Ramos (cell line): ENCODE measurements at regions not wholly inside any gene's neighbourhood (a gene's known extent, or its start where the extent isn't known, plus 50 kb on each side); places are given as distances from the start of the nearest gene placed in this dataset.
"Not testable (repeated sequence)": the region's sequence is repeated elsewhere in the genome, so short reads cannot be mapped to it uniquely, and the experiment has no call there.

Source experiments
- in situ Hi-C: fragments of 300-500 bp; cut with MboI; formaldehyde crosslinking; loops from one replicate; pipeline ENCODE4 v1.14.3; 2022; ENCODE audit warnings: low sequenced_read_pairs; ENCODE audit not compliant: unreplicated experiment

DNA sequence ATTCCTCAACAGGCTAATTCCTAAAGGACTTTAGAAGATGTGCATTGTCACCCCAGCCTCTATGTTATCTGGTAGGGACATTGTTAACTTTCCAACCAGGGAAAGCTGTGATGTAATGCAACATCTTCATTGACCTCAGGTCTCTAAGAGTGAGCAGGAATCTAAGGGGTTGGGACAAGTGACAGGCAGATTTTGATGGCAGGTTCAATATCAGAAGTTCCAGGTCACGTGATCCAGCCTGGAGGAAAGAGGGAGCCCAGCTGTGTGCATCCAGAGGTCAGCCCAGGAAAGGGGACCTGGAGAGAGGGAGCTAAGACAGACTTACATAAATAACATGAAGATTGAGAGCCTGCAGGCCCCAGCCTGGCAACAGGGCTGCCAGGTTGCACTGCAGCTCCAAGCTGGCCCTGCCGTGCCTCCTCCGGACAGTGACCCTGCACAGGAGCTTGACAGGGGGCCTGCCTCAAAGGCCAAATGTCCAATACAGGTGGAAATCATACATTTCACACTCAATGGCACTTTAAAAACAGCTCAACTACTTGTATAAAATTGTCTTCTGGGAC, 262.2 kb upstream of the MGAT5 start:
- in situ Hi-C loops: no loop called here

DNA sequence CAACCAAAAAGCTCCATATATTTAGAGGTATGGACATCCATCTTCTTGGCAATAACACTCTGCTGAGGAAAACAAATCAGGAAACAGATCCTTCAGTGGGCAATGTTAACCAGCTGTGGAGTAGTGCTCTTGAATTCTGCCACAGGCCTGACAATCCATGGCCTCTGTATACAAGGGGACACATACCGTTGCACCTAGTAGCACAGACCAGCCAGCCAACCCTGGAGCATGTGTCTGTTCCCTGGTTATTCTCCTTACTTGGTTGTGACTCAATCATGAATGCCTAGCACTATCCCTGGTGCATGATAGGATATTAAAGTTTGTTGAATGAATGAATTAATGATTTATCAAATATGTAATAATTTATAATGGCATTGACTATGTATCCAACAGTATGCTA, 261.4 kb upstream of the MGAT5 start:
- in situ Hi-C loops: no loop called here

DNA sequence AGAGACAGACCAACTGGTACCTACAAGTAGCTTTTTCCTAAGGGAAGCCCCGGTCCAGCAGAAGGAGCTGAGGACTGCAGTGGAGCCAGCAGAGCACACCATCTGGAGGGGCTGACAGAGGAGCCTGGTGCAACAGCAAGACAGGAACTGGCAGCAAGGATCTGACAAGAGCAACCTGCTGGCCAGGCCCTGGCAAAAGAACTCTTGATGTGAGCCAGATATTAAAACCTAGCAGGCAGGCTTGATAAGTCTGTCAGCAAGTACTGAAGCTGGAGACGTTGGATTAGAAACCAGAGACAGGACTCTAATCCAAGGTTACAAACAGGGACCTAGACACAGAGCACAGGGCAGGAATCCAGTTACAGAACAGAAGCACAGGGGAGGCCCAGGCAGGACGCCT, 260.7 kb upstream of the MGAT5 start:
- in situ Hi-C loops: no loop called here

DNA sequence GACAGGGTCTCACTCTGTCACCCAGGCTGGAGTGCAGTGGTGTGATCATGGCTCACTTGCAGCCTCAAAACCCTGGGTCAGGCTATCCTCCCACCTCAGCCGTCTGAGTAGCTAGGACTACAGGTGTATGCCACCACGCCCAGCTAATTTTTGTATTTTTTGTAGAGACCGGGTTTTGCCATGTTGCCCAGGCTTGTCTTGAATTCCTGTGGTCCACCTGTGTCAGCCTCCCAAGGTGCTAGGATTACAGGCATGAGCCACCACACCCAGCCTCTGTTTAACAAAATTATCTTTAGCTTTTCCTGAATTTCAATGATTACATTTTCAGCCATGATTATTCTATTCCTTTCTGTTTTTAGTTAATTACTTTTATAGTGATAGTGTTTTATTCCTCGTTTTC, 255.1 kb upstream of the MGAT5 start:
- in situ Hi-C loops: not testable (repeated sequence)

DNA sequence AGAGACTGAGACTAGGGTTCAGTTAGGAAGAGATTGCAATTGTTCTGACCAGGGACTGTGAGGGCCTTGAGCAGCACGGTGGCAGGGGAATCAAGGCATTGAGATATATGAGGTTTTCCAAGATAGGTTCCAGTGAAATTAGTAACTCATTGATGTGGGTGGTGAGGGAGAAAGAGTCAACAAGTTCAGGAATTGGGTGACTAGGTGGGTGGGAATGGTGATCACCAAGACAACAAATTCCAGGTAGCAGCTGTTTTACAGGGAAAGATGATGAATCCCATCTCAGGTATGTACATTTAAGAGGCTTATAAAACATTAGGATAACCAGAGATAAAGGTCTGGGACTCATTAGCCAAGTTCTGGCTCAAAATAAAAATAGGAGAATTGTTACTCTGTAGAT, 251.5 kb upstream of the MGAT5 start:
- in situ Hi-C loops: no loop called here

DNA sequence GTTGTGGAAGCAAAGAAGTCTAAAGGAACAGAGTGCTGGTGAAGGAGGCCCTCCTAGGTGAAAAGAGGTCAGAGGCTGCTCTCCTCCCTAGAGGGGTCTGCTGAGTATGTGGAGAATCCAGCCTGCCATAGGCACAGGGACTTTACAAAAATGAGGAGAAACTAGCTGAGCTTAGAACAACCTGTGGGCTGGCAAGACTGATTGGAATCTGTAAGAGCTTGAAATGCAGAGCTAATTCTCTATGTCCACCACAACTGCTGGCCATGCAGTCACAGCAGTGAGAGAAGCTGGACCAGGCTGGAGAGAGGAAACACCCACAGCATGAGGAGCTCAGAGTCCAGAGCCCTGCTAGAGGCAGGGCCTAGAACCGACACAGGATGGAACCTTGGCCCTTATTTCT, 251.0 kb upstream of the MGAT5 start:
- in situ Hi-C loops: no loop called here

DNA sequence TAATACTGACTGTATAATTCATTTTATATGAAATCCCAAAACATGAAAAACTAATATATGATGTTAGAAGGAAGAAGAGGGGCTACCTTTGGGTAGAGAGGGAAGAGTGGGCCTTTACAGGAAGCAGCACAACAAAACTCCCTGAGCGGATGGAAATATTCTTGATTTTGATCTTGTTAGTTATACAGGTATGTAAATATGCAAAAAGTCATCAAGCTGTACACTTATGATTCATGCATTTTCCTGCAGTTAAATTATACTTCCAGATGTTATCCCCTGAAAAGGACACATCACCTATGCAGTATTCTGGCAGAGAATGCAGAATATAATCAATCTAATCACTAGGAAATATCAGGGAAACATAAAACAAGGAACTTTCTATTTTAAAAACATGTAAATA, 249.4 kb upstream of the MGAT5 start:
- in situ Hi-C loops: no loop called here

DNA sequence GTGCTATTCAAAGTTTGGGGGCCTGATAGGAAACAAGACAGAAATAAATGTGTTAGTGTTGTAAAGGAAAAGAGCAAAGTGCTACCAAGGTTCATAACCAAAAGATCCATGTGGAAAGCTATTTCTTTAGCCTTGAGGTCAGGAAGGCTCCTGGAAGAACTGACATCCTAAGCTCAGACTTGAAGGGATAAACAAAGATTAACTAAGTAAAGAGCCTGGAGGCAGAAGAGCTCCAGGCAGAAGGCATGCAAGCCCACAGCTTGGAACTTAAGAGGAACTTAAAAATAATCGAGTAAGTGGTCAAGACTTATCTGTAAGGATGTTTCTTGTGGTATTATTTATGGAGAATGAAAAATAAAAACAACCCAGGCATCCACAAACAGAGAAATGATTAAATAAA, 245.0 kb upstream of the MGAT5 start:
- in situ Hi-C loops: no loop called here

DNA sequence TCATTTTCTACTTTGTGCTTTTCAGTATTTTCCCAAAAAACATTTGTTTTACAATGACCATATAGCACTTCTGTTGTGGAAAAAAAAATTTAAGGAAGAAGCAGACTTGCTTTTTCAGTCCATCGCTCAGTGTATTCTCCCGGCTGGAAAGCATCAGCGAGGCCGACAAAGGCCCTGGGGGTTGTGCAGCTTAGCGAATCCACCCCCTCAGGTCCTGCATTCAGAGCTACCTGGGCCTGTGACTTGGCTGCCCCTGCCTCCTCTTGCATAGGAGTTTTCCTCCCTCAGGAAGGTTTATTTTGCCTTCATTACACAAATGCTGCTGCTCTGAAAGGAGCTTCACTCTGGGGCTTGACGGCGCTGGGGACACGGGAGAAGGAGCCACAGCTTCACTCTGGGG, 244.4 kb upstream of the MGAT5 start:
- in situ Hi-C loops: no loop called here

DNA sequence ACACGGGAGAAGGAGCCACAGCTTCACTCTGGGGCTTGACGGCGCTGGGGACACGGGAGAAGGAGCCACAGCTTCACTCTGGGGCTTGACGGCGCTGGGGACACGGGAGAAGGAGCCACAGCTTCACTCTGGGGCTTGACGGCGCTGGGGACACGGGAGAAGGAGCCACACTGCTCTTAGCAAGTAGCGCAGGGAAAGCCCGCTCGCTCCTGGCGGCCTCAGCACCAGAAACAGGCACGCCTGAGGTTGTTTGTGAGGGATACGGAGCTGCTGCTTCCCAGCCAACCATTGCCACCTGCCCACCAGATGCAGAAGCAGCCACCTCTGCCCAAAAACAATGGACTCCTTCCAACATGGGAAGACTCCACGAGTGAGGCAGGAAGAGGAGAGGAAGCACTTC, 244.0 kb upstream of the MGAT5 start:
- in situ Hi-C loops: not testable (repeated sequence)

DNA sequence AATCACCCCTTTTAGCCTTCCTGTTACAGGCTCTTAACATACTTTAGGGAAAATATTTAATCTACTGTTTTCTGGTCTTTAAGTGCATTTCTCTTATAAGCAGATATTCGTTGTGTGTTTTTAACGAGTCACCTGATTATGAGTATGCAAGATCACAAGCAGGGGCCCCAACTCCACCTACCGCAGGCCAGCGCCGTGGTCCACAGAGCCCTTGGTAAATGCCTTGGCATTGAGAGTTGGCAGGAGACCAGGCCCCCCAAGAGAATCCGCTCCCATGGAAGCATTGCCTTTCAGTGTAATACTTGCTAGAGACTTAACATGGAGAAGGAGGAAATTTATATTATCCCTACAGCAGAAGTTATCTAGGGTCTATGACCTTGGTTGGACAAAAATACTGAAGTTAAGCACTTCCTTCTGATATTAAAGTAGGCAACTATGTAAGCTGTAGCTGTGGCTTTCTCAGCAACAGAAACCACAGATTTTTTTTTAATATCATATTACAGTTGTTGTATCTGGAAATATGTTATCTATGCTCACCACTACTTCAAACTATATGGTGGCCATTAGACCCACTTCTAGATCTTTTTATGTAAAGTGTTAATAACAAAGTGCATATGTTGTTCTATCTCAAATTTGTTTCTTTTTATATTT, 241.8 kb upstream of the MGAT5 start:
- in situ Hi-C loops: no loop called here

DNA sequence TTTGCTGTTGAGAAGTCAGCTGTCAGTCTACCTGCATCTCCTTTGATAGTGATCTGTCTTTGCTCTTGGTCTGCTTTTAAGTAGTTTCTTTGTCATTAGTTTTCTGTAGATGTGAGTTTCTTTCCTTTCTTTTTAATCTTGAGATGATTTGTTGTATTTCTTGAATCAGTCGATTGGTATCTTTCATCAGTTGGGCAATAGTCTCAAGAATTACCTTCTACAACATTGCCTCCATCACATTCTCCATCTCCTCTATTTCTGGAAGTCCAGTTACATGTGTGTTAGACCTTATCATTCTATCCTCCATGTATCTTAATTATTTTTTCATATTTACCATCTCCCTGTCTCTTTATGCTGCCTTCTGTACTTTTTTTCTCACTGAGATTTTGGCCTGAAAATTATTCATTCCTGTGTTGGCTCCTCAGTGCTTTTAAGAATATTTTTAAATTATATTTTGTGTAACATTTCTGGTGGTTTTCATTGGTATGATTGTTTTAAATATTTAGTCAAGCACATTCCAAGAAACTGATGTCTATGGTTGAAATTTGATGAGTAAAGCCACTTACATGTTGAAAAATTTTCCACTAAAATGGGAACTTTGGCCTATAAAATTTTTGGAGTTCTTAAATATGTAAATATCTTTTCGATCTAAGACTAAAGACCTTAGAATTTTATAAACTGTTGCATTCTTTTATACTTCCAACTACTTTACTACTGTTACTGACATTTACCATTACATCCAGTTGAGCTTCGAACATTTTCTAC, 239.5 kb upstream of the MGAT5 start:
- in situ Hi-C loops: no loop called here

DNA sequence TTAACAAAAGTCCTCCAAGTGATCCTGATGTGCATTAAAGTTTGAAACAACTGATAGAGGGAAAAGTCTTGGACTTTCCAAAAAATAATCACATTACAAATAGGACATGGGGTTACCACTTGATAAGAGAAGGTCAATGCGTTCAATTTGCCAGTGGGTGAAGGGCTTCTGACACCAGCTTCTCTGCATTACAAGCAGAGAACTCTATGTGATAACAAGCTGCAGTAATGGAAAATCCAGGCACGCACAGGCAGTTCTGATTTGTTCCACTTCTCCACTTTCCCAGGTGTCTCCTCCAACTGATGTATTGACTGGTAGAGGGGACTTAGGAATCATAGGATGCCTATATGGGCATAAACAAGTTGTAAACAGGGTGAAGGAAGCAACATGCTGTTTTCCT, 234.0 kb upstream of the MGAT5 start:
- in situ Hi-C loops: no loop called here

DNA sequence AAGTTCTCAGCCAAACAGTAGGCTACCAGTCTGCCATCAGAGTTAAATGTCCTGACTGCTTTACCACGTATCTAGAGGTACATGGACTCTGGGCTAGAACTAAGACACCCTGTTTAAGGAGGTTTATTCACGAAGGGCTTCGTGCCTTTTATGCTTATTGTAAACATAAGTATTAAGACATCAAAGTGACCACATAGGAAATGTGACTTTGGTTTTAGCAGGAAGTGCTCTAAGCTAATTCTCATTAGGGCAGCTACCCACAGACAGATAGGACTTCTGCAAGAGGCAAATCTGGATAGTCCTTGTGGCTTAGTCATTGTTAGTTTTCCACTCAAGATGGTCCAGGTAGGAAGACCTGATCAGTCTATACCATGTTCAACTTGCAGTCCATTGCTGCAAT, 233.3 kb upstream of the MGAT5 start:
- in situ Hi-C loops: no loop called here

DNA sequence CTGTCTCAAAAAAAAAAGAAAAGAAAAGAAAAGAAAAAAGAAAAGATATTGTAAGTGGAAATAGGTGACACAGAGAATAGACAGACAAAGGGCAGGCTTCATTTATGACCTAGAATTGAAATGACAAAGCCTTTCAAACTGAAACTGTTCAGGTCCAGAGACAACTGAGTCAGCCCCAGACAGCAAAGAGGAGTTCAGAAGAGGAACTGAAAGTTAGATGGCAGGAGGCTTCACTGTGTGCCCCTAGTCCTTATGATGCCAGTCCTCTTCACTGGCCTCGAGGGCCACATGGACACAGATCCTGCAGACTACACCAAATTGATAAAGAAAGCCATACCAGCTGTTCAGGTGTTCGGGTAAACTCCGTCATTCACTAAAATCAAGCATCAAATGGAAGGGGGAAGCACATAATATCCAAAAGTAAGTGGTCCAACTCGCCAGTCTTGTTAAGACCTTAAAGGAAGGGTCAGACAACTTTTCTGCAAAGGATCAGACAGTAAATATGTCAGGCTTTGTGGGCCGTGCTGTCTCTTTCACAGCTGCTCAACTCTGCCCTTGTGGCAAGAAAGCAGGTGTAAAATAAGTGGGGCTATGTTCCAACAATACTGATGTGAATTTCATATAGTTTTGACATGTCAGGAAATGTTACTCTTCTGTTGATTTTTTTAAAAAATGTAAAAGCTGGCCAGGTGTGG, 231.9 kb upstream of the MGAT5 start:
- in situ Hi-C loops: no loop called here

DNA sequence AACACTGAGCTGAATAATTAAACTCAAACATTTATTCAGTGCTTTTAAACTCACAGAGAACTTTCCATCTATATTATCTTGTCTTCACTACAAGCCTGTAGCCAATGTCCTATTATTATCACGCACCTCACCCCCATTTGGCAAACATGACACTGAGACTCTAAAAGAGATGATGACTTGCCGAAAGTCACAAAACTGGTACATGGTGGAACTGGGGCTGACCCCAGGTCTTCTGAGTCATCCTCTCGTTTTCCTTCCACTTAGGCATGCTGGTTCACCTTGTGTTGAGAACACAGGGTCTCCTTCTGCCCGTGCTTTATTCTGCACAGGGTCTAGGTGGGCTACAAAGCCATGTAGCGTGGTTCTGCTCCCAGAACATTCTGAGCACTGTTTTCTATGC, 230.0 kb upstream of the MGAT5 start:
- in situ Hi-C loops: no loop called here

DNA sequence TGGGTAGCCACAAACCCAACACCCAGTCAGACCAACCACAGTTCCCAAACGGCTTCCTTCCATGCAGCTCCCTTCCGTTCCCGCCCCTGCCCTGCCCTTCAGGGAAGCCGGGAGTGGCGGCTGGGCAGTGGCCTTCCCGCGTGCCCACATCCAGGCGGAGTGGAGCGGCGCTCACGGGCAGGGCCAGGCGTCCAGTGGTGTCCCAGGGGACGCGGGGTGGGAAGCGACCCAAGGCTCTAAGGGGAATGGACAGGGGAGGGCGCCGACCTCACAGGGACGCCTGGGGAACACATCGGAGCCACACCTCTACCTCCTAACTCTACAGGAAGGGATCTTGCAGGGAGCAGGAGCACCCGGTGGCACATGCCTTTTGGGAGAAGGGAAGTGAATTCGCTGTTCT, 225.9 kb upstream of the MGAT5 start:
- in situ Hi-C loops: no loop called here

DNA sequence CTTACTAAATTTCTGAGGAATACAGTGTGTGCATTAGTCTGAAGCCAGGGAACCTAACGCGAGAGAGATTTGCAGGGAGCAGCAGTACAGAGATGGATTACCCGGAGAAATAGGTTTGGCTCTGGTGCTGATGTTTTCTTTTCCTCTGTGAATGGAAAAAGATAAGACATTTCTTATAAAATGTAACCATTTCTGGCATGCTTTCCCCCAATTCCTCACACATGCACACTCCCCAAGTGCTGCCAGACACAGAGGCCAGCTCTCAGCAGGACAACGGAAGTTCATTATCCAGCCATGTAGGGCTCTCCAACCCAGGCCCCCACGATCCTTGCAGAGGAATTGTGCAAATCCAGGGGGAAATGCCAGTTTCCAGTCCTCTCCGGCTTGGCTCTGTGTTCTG, 224.5 kb upstream of the MGAT5 start:
- in situ Hi-C loops: no loop called here

DNA sequence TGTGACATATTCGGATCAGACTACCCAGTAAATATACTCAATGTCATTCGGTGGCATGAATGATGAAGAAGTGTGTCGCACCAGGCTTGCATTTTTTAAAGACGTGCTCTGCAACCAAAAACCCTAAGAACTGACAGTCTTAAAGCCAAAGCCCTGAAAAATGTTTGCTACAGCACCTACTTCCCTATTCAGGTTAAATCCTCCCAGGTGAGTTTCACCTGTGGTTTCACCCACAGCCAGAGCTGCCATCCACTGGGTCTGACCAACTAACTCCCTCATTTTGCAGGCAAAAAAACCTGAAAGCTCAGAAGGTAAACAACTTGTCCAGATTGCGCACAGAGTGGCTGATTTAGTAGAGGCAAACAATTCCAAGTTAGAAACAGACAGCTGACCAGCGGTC, 222.3 kb upstream of the MGAT5 start:
- in situ Hi-C loops: no loop called here

DNA sequence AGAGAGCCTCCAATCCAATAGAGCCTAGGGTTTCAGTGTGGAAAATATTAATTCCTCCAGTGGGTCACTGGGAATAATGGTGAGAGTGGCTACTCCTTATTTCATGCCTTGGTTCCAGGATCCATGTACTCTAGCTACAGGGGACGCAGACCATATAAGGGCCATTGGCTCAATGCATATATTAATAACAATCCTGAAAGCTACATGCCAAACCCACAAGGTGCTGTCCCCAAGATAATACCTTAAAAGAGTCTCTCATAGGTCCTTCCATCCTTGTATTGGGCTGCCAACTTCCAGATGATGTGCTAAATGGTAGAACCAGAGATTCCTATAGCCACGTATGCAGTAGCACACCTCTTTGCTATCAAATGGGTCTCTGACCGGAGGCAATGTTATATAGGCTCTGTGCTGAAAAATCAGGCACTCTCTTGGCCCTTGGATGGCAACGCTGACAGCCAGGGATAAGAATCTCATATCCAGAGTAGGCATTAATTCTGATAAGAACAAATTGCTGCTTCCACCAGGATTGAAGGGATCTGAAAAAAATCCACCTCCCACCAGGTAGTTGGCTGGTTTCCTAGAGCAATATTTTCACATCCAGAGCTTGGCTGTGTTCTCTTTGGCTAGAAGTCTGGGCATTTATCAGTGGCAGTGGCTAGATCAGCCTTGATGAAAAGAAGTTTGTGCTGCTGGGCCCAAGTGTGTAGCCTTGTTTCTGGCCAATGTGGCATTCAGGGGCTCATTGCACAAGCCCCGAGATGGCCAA, 218.1 kb upstream of the MGAT5 start:
- in situ Hi-C loops: no loop called here
